Activated CD4-positive, alpha-beta T cell treated with anti-CD3 and anti-CD28 coated beads, Interleukin-2, amount 10 ng/mL, durations not matched to agents 24 days and 14 days (primary cell): ENCODE measurements at regions not wholly inside any gene's neighbourhood (a gene's known extent, or its start where the extent isn't known, plus 50 kb on each side); places are given as distances from the start of the nearest gene placed in this dataset.

Experiments used
- DNase-seq: peaks from one replicate; pipeline ENCODE4 v3.0.0; 2022
- H3K27ac Mint-ChIP-seq: one replicate; pipeline ENCODE4 v1.8.0; 2022; ENCODE audit warnings: mild to moderate bottlenecking, mixed read lengths
- H3K27me3 Mint-ChIP-seq: one replicate; pipeline ENCODE4 v1.8.0; 2022; ENCODE audit warnings: mixed read lengths
- H3K36me3 Mint-ChIP-seq: one replicate; pipeline ENCODE4 v1.8.0; 2022; ENCODE audit warnings: low read depth, mild to moderate bottlenecking, mixed read lengths
- H3K4me1 Mint-ChIP-seq: one replicate; pipeline ENCODE4 v1.8.0; 2021; ENCODE audit warnings: mixed read lengths
- H3K4me3 Mint-ChIP-seq: one replicate; pipeline ENCODE4 v1.8.0; 2022; ENCODE audit warnings: mild to moderate bottlenecking, moderate library complexity, mixed read lengths
- H3K9me3 Mint-ChIP-seq: one replicate; pipeline ENCODE4 v1.8.0; 2021; ENCODE audit warnings: mixed read lengths
- intact Hi-C: fragments of 100-400 bp; cut with micrococcal nuclease; formaldehyde crosslinking; loops from one replicate; pipeline ENCODE4 v1.15.1; 2023

DNA sequence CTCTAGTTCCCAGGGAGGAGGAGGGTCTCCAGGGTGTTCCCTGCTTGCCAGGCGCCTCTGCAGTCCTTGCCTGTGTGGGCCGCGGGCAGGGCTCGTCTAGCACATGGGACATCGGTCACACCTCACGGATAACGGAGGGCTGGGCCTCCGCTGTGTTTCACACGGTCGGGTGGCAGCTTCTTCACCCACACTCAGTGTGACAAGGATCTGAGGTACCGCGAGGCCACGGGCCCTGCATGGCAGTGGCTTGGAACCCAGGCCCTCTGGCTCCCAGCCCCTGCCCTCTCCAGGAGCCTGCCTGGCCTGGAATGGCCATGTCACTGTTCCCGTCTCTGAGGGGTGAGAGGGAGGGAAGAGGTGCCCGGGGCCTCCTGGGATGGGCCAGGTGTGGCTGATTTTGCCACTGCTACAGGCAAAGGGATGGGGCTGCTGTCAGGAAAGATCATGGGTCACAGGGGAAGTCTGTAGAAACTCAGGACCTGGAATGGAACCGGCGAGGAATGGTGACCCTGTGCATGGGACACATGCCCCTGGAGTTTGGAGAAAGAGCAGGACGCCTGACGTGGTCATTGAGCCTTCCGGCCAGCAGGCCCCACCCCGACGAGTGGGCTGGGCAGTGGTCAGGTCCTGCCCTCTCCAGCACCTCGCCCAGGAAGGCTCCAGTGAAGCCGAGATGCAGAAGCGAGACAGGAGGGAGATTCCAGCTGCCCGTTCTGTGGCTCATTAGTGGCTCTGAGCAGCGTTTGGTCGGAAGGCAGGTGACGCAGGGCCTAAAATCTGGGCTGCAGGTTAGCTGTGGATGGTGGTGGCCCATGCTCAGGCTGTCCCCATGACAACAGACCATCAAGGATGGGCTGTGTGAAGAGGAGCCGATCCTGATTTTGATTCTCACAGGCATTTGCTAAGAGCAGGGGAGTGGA is 76.5 kb upstream of the GSE1 start:
- H3K27ac Mint-ChIP-seq: no peak overlapping the region
- no peaks in the 10 kb centered on the region for H3K27me3 Mint-ChIP-seq
- no peak for DNase-seq
- no peaks in the 10 kb centered on the region for H3K36me3 Mint-ChIP-seq
- H3K4me3 Mint-ChIP-seq: no peak overlapping the region
- H3K4me1 Mint-ChIP-seq: peaks cover 2% of the 10 kb centered on the region
- intact Hi-C loops: no loop called here
- no peaks in the 10 kb centered on the region for H3K9me3 Mint-ChIP-seq

DNA sequence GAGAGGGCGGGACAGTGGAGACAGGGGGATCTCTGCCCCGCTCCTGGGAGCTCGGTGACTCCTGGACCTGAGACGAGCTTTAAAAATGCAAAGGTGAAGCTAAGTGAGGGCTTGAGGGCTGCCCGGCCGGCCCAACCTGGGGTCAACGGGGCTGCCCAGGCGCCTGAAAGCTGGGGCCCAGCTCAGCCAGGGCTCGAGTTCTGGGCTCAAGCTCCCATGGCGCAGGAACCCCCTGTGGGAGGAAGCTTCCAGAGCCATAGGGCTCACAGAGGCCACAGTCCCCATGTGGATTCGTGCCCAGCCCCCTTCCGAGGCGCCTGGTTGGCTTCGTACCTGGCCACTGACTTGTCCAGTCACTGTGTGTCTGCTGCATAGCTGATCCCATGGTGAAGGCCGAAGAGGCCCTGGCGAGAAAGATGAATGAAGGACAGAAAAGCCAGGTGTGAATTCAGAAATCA is 75.8 kb upstream of the GSE1 start:
- no peaks in the 10 kb centered on the region for H3K36me3 Mint-ChIP-seq
- no peaks in the 10 kb centered on the region for H3K9me3 Mint-ChIP-seq
- DNase-seq: no peak
- peaks cover 2% of the 10 kb centered on the region for H3K4me1 Mint-ChIP-seq
- no peak overlapping the region for H3K27ac Mint-ChIP-seq
- intact Hi-C loops: no loop called here
- no peaks in the 10 kb centered on the region for H3K27me3 Mint-ChIP-seq
- no peak overlapping the region for H3K4me3 Mint-ChIP-seq

DNA sequence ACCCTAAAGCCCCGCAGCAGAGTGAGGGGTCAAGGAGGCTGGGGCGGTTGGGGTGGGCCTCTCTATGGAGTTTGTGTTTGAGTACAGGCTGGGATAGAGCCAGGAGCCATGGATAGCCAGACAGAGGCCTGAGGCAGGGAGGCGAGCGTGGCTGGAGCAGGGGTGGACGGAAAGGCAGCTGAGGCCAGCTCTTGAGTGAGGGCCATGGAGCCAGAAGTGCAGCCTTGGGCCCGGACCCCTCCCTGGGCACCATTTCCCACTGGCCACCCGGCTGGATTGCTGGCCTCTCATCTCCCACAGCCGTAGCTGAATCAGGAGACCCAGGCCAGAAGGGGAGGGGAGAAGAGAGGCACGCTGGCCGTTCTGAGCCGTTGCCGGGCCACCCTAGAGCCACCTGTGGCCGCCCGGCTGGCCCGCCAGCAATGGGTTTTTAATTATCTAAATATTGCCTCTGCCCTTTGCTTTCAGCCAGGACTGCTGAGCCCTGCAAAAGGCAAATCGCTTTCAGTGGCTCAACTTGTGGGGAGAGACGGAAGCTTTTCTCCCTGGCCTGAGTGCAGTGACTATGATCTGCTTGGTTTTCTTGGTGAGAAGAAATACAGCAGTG is 75.2 kb upstream of the GSE1 start:
- Mint-ChIP-seq H3K27me3 (no peaks in the 10 kb centered on the region), H3K36me3 (no peaks in the 10 kb centered on the region), H3K4me1 (peaks cover 2% of the 10 kb centered on the region), H3K9me3 (no peaks in the 10 kb centered on the region), H3K27ac (no peak overlapping the region), H3K4me3 (no peak overlapping the region)
- no peak for DNase-seq
- intact Hi-C loops: no loop called here

DNA sequence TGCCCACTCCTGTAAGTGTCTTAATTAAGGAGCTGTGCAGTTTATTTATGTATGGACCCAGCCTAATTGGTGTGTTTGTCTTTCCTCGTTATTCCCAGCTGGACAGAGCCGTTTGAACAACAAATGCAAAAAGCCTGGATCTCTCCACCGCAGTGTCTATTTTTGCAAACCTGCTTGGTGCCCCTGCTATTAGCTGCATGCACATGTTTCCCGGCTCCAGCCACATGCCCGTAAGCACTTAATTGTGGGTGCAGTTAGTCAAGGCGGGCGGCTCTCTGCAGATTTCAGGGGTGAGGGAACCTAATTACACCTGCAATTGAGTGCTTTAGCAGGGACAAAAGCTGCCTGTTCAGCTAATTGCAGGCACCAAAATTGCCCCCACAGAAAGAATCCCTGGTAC is 74.0 kb upstream of the GSE1 start:
- H3K36me3 Mint-ChIP-seq: no peaks in the 10 kb centered on the region
- H3K9me3 Mint-ChIP-seq: no peaks in the 10 kb centered on the region
- peaks cover 2% of the 10 kb centered on the region for H3K4me1 Mint-ChIP-seq
- H3K27me3 Mint-ChIP-seq: no peaks in the 10 kb centered on the region
- intact Hi-C loops: no loop called here
- DNase-seq: no peak
- no peak overlapping the region for H3K27ac Mint-ChIP-seq
- H3K4me3 Mint-ChIP-seq: no peak overlapping the region

DNA sequence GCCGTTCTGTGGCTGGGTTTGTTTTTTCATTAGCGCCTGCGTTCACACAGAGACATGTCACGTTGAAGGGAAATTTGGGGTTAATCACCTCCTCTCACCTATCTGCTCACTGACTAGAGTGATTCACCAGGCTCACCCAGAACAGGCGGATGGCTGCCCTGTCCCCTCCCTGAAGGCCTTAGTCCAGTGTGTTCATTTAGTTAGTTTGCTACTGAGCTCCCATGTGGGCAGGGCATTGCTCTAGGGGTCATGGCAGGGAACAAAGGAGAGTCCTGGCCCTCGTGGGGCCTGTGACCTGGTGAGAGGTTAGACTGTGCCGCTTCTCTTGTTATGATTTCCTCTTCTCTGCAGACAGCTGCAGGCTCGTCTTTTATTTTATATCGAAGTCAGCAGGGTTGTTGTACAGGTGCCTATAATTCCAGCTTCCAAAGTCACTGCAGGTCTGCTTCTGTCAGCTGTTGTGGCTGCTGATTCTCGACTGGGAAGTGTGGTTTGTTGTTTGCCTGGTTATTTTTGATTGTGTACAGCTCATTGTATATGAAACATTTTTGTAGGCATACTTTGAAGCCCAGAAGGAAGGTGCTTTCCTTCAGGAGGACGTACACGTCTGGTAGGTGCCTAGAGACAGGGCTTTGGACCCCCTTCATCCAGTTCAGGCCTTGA is 73.4 kb upstream of the GSE1 start:
- intact Hi-C loops: no loop called here
- no peaks in the 10 kb centered on the region for H3K27me3 Mint-ChIP-seq
- no peaks in the 10 kb centered on the region for H3K9me3 Mint-ChIP-seq
- H3K27ac Mint-ChIP-seq: no peak overlapping the region
- peaks cover 2% of the 10 kb centered on the region for H3K4me1 Mint-ChIP-seq
- H3K36me3 Mint-ChIP-seq: no peaks in the 10 kb centered on the region
- H3K4me3 Mint-ChIP-seq: no peak overlapping the region
- no peak for DNase-seq

DNA sequence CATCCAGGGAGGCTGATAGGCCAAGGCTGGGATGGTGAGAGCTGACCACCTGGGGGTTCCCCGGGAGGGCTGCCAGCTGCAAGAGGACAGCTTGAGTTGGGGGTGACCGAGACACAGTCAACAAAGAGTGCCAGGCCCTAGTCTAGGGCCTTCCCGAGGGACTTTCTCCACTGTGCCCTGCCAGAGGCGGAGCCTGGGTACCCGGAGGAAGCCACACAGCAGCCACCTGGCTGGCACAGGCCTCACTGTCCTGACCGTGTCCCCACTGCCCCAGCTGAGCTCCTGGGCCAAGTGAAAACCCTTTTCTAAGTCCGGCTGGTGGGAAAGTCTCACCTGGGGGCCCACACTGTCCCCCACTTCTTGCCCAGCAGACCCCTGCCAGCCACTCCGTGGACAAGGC is 71.9 kb upstream of the GSE1 start:
- no peak overlapping the region for H3K4me3 Mint-ChIP-seq
- H3K9me3 Mint-ChIP-seq: no peaks in the 10 kb centered on the region

DNA sequence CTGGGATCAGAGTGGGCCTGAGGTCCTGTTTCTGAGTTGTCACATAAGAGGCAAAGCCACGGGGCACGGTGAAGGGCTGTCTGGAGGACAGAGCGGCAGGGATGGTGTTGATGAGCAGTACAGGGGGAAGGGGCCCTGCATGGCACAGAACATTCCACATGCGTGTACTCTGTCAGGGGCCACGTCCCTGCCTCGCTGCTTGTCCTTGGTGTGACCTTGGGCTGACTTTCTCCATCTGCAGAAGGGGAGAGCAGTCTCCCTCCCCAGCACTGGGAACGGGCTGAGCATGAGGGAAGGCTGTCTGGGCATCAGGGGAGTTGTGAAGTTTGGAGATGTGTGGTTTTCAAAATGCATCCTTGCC is 71.5 kb upstream of the GSE1 start:
- intact Hi-C loops: no loop called here
- no peak for DNase-seq
- Mint-ChIP-seq H3K36me3 (no peaks in the 10 kb centered on the region), H3K27me3 (no peaks in the 10 kb centered on the region), H3K4me1 (no peaks in the 10 kb centered on the region), H3K27ac (no peak overlapping the region), H3K4me3 (no peak overlapping the region), H3K9me3 (no peaks in the 10 kb centered on the region)

More for the DNA sequence above, 71.9 kb upstream of the GSE1 start:
- intact Hi-C loops: no loop called here
- DNase-seq: no peak
- Mint-ChIP-seq H3K27me3 (no peaks in the 10 kb centered on the region), H3K4me1 (peaks cover under 1% of the 10 kb centered on the region), H3K36me3 (no peaks in the 10 kb centered on the region), H3K27ac (no peak overlapping the region)

DNA sequence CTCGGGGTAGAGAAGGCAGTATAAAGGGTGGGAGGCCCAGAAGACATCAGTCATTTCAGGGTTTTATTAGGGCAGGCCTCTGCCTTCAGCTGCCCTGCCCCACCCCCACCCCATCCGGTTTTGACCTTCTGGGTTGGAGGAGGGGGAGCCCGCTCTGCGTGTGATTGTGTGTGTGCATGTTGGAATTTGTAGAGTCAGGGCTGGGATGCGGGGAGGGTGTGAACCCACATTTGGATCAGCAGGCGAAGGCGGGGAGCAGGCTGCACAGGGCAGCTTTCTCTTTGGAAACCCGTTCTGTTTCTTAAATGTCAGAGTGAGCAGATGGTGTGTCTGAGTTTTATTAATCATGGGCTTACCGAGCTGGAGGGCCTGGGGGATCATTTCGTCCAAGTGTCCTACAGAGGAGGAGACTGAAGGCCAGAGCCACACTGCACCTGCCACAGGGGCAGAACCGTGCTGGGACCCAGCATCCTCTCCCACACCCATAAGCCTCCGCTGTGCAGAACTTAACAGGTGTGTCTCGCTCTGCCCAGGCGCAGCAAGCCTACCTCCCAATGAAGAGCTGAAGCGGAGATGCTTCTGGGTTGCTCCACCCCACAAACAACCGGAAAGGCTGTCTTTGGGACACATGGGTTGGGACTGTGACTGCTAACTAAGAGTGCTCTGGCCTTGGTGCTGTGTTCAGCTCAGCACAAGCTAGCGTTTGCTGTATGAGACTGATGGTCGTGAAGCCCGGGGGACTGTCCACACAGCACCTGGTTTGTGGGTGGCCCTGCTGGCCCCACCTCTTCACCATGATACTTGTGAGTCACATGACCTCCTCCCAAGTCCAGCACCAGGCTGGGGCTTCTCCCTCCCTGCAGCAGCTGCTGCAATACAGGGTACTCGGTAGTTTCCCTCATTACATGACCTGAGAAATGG is 70.9 kb upstream of the GSE1 start:
- intact Hi-C loops: no loop called here
- Mint-ChIP-seq H3K27ac (no peak overlapping the region), H3K9me3 (no peaks in the 10 kb centered on the region), H3K27me3 (no peaks in the 10 kb centered on the region), H3K4me1 (no peaks in the 10 kb centered on the region), H3K36me3 (no peaks in the 10 kb centered on the region), H3K4me3 (no peak overlapping the region)
- DNase-seq: no peak

DNA sequence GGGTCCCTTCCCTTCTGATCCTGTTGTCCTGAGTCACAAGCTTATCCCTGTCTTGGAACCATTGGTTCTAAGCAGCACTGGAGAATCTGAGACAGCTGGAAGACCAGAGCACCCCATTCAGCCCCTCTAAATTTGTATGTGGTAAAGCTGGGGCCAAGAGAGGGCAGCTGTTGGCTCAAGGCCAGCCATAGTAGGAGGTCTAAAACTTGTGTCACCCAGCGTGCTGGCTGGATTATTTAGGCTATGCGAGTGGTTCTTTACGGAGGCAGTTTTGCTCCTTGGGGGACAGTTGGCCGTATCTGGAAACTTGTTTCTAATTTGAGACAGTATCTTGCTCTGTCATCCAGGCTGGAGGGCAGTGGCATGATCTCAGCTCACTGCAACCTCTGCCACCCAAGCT is 69.6 kb upstream of the GSE1 start:
- H3K27ac Mint-ChIP-seq: no peak overlapping the region
- DNase-seq: no peak
- no peaks in the 10 kb centered on the region for H3K4me1 Mint-ChIP-seq
- intact Hi-C loops: no loop called here
- H3K27me3 Mint-ChIP-seq: no peaks in the 10 kb centered on the region
- H3K36me3 Mint-ChIP-seq: no peaks in the 10 kb centered on the region
- no peaks in the 10 kb centered on the region for H3K9me3 Mint-ChIP-seq
- no peak overlapping the region for H3K4me3 Mint-ChIP-seq

DNA sequence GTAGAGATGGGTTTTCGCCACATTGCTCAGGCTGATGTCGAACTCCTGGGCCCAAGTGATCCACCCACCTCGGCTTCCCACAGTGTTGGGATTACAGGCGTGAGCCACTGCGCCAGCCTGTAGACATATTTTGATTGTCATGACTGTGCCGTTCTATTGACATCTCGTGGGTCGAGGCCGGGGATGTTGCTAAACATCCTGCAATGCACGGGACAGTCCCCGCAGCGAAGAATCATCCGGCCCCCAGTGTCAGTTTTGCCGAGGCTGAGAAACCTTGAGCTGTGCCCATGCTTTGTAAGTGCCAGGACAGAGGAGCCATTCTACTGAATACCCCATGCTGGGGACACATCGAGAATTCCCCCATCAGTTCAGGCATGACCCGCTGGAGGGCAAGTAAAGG is 69.1 kb upstream of the GSE1 start:
- Mint-ChIP-seq H3K4me3 (no peak overlapping the region), H3K27me3 (no peaks in the 10 kb centered on the region), H3K27ac (no peak overlapping the region), H3K36me3 (no peaks in the 10 kb centered on the region), H3K9me3 (no peaks in the 10 kb centered on the region), H3K4me1 (no peaks in the 10 kb centered on the region)
- no peak for DNase-seq
- intact Hi-C loops: no loop called here

DNA sequence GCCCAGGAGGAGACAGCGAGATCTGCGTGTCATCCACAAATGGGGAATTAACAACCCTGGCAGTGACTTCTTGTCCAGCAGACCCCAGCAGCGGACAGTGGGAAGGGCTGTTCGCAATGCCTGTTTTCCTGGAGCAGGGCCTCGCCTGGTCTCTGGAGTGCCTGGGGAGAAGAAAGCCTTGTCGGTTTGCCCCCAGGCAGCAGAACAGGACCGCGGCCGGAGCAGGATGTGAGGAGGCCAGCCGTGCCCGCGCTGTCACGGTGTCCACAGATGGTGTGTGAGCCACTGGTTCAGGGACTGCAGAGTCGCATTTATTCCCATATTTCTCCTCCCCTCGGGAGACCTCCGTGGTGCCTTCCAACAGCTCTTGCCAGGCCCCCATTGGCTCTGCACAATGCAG is 68.5 kb upstream of the GSE1 start:
- no peaks in the 10 kb centered on the region for H3K9me3 Mint-ChIP-seq
- H3K27me3 Mint-ChIP-seq: no peaks in the 10 kb centered on the region
- no peak for DNase-seq
- intact Hi-C loops: no loop called here
- H3K36me3 Mint-ChIP-seq: no peaks in the 10 kb centered on the region
- H3K4me3 Mint-ChIP-seq: no peak overlapping the region
- no peak overlapping the region for H3K27ac Mint-ChIP-seq
- H3K4me1 Mint-ChIP-seq: no peaks in the 10 kb centered on the region

DNA sequence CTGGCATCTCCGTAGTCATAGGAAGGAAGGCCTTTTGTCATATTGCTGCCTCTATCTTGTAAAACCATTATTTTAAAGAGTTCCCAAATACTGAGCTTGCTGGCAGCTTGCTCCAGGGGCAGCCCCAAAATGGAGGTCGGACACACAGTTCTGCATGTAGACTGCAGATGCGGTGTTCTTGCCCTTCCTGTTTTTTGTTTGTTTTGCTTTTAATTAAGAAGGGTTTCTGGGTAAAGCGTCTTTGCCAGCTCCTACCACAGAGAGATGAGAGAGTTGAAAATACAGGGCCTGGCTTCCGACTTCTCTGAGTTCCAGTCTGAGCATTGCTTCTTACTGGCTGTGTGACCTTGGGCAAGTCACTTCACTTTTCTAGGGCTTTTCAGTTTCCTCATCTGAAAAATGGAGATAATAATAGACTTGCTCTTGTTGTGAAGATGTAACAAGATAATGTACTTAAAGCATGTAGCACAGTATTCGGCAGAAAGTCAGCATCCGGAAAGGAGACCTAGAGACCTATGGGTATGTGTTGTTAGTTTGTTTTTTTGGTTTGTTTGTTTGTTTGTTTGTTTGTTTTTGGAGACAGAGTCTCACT is 67.8 kb upstream of the GSE1 start:
- no peak for DNase-seq
- H3K9me3 Mint-ChIP-seq: no peaks in the 10 kb centered on the region
- intact Hi-C loops: no loop called here
- no peaks in the 10 kb centered on the region for H3K4me1 Mint-ChIP-seq
- no peak overlapping the region for H3K4me3 Mint-ChIP-seq
- no peak overlapping the region for H3K27ac Mint-ChIP-seq
- H3K36me3 Mint-ChIP-seq: no peaks in the 10 kb centered on the region
- H3K27me3 Mint-ChIP-seq: no peaks in the 10 kb centered on the region
